GM18519 (cell line): ENCODE measurements at regions not wholly inside any gene's neighbourhood (a gene's known extent, or its start where the extent isn't known, plus 50 kb on each side); places are given as distances from the start of the nearest gene placed in this dataset.
A peak's percentile ranks its signal among the peaks of the same experiment; 100 is the strongest.

Experiments used
- ATAC-seq: cut with Tn5 transposase; IDR thresholded peaks from one replicate; pipeline ENCODE4 v1.9.1; 2021; ENCODE audit warnings: mild to moderate bottlenecking, moderate library complexity; ENCODE audit not compliant: unreplicated experiment, low FRiP score

- ATAC-seq, result no peak
Observed at GRCh38 chrX:149280011-149280410, 225.1 kb downstream of the IDS start.

DNA sequence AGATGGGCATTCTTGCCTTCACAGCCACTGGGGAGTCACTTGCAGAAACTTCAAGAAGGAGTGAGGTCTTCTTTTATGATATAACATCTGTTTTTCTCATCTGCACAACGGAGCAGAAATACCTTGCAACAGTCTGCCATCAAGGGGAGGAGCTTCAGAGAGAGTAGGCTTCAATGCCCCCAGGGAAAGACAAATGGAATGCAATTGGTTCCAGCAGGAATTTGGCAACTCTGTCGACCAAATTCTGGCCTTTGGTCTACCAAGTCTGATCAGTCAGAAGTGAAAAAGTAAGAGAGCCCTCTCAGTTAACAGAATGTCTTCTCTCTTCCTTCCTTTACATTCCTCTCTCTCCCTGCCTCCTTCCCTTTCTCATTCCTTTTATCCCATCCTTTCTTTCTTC, 229.3 kb downstream of the IDS start:
- no peak for ATAC-seq

DNA sequence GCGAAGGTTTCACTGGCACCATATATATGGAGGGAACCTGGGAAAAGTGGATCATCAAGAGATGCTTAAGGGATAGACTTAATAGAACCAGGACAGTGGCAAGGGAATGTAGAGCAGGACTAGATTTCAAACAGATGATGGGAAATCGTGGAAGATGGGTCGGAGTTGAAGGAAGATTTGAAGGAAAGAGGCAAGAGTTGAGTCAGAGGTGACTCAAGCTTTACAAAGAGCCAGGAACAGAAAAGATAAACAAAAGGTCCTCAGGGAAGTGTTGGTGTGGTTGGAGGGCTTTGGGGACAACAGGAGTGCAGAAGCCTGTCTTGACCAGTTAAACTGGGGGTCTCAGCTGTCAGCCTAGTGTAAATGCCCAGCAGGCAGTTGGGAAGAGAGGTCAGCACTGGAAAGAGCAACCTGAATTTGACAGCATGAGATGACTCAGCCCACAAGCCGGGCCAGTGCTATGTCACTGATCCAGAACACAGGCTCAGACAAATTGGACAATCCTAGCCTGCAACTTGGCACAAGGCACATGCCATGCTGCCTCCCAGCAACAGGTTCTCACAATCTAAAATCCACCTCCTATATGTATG, 230.5 kb downstream of the IDS start:
- ATAC-seq, result no peak

DNA sequence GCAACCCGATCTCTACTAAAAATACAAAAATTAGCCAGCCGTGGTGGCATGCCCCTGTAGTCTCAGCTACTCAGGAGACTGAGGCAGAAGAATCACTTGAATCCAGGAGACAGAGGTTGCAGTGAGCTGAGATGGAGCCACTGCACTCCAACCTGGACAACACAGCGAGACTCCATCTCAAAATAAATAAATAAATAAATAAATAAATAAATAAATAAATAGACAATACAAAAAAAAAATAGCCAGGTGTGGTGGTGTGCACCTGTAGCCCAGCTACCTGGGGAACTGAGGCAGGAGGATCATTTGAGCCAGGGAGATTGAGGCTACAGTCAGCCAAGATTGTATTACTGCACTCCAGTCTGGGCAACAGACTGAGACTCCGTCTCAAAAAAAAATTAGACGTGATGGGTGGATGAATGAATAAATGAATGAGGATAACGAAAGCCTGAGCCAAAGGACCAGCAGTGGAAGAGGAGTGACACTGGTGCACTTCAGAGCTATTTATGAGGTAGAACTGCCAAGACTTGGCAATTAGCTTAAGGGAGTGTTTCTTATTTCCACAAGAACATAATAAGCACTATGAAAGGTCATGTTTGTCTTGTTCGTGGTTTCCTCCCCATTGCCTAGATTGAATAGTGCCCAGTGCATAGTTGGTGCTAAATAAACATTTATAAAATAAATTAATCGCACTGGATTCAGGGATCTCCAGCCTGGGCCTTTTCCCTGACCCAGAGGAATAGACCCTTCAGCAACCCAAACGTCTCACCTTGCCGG, 232.2 kb downstream of the IDS start:
- ATAC-seq, result no peak

GRCh38 chrX:149267878-149268813, 237.0 kb downstream of the IDS start:
- ATAC-seq, result no peak

GRCh38 chrX:149262086-149262485, 243.0 kb downstream of the IDS start:
- ATAC-seq, result no peak

GRCh38 chrX:149259241-149259640, 245.9 kb downstream of the IDS start:
- ATAC-seq, result no peak

DNA sequence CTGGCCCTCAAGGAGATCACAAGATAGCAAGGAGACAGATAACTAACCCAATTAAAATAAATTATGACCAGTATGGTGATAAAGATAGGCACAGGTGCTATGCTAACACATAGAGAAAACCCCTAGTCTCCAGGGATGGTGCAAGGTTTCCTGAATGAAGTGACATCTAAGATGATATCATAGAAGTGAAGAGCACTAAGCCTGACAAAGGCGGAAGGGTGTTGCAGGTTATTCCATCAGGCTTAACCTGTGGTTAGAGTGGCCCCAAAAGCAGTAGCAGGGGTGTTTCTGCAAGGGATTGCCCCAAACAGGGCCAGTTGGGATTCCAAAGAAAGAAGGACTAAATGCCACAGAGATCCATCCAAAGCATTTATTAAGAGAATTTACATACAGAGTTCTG, 249.2 kb downstream of the IDS start:
- no peak for ATAC-seq

GRCh38 chrX:149248073-149248625, 257.0 kb downstream of the IDS start:
- ATAC-seq, result no peak

GRCh38 chrX:149230689-149231088, 274.4 kb downstream of the IDS start:
- no peak for ATAC-seq

- no peak for ATAC-seq
Observed at GRCh38 chrX:149223854-149224253, 281.3 kb downstream of the IDS start.

- ATAC-seq, result no peak
Observed at GRCh38 chrX:149222040-149222439, 283.1 kb downstream of the IDS start.

DNA sequence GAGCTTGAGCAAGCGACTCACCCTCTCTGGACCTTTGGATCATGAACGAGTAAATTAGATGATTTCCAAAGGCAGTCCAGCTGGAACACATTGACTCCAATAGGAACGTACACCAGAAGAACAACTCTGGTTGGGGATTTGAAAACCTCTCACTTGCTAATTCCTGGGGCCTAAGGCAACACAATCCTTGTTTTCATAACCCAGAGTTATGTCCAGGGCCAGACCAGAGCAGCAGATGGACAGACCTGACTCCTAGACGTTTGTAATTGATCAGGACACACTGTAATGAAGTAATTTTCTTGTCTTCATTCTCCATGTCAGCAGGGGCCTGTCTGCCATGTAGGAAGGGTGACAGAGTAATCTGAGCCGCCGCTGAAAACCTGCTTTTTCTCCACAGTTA, 283.9 kb downstream of the IDS start:
- no peak for ATAC-seq

- no peak for ATAC-seq
Observed at GRCh38 chrX:149213264-149213663, 291.8 kb downstream of the IDS start.

GRCh38 chrX:149208307-149208706, 296.8 kb downstream of the IDS start:
- ATAC-seq, result no peak

DNA sequence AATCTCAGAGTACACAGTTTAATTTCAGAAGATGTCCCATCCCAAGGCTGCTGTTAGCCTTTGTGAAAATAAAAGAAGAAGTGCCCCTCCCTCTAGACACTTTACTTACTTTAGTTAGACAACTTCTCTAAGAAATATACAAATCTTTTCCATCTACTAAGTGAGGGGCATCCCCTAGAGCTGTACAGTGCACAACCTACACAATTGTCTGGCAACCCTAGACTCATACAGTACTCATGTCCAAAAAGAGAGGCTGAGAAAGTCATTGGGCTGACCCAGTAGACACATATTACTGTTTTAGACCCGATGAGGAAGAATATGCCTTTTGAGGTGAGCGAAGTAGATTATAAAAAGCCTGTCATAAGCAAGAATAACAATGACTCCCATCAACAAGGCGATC, 297.6 kb downstream of the IDS start:
- no peak for ATAC-seq

- no peak for ATAC-seq
Observed at GRCh38 chrX:149205937-149206336, 299.2 kb downstream of the IDS start.

- ATAC-seq, result no peak
Observed at GRCh38 chrX:149205081-149205480, 300.0 kb downstream of the IDS start.

DNA sequence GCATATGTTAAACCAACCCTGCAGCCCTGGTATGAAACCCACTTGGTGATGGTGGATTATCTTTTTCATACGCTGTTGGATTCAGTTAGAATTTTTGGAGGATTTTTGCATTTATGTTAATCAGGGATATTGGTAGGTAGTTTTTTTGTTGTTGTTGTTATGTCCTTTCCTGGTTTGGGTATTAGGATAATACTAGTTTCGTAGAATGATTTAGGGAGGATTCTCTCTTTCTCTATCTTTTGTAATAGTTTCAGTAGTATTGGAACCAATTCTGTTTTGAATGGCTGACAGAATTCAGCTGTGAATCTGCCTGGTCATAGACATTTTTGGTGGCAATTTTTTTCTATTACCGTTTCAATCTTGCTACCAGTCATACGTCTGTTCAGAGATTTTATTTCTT, 305.4 kb downstream of the IDS start:
- no peak for ATAC-seq

GRCh38 chrX:149198980-149199732, 305.9 kb downstream of the IDS start:
- peak; percentile 49 for ATAC-seq
